ENCODE measurements at regions not wholly inside any gene's neighbourhood (a gene's known extent, or its start where the extent isn't known, plus 50 kb on each side); places are given as distances from the start of the nearest gene placed in this dataset.

GRCh38 chr5:8647111-8647510, 778.2 kb downstream of the MTRR start:
- no peak for TF ChIP-seq CTCF (IDR thresholded peaks at IDR 0.05)
- DNase-seq, result no peak
- Histone ChIP-seq H3K36me3 (no peaks in the 10 kb centered on the region), H3K4me1 (no peaks in the 10 kb centered on the region), H3K27ac (no peak overlapping the region), H3K27me3 (no peaks in the 10 kb centered on the region), H3K4me3 (no peak overlapping the region), H3K9me3 (no peaks in the 10 kb centered on the region)
- intact Hi-C loops (cut with DNase I; ENCODE audit: low total_unique reads), result no loop called here

GRCh38 chr5:8650186-8650585, 781.2 kb downstream of the MTRR start:
- TF ChIP-seq CTCF (IDR thresholded peaks at IDR 0.05), result no peak
- H3K4me1 ChIP-seq, result peaks cover 0 to 8% (median 0%) of the 10 kb centered on the region in 4 donors
- H3K27ac ChIP-seq, result no peak overlapping the region
- no peaks in the 10 kb centered on the region for H3K9me3 ChIP-seq
- intact Hi-C loops (cut with DNase I; ENCODE audit: low total_unique reads), result no loop called here
- H3K27me3 ChIP-seq, result no peaks in the 10 kb centered on the region
- no peak overlapping the region for H3K4me3 ChIP-seq
- DNase-seq, result no peak
- no peaks in the 10 kb centered on the region for H3K36me3 ChIP-seq

GRCh38 chr5:8660133-8660893, 791.4 kb downstream of the MTRR start:
- no peaks in the 10 kb centered on the region for H3K36me3 ChIP-seq
- TF ChIP-seq CTCF (IDR thresholded peaks at IDR 0.05), result no peak
- no peaks in the 10 kb centered on the region for H3K9me3 ChIP-seq
- intact Hi-C loops (cut with DNase I; ENCODE audit: low total_unique reads), result no loop called here
- no peak for DNase-seq
- H3K4me1 ChIP-seq, result peaks cover 0 to 5% (median 0%) of the 10 kb centered on the region in 4 donors
- no peak overlapping the region for H3K4me3 ChIP-seq
- H3K27ac ChIP-seq, result no peak overlapping the region
- no peaks in the 10 kb centered on the region for H3K27me3 ChIP-seq

- no peaks in the 10 kb centered on the region for H3K4me1 ChIP-seq
- no peak overlapping the region for H3K27ac ChIP-seq
- no peaks in the 10 kb centered on the region for H3K9me3 ChIP-seq
- TF ChIP-seq CTCF (IDR thresholded peaks at IDR 0.05), result no peak
- no peak for DNase-seq
- no peak overlapping the region for H3K4me3 ChIP-seq
- no peaks in the 10 kb centered on the region for H3K27me3 ChIP-seq
- no peaks in the 10 kb centered on the region for H3K36me3 ChIP-seq
- intact Hi-C loops (cut with DNase I; ENCODE audit: low total_unique reads), result no loop called here
Measured at GRCh38 chr5:8663374-8663773, 794.4 kb downstream of the MTRR start.

GRCh38 chr5:8675182-8675581, 806.2 kb downstream of the MTRR start:
- DNase-seq, result no peak
- no peaks in the 10 kb centered on the region for H3K27me3 ChIP-seq
- no peaks in the 10 kb centered on the region for H3K4me1 ChIP-seq
- no peak for TF ChIP-seq CTCF (IDR thresholded peaks at IDR 0.05)
- intact Hi-C loops (cut with DNase I; ENCODE audit: low total_unique reads), result no loop called here
- no peaks in the 10 kb centered on the region for H3K36me3 ChIP-seq
- peaks cover 0 to 3% (median 0%) of the 10 kb centered on the region in 3 donors for H3K9me3 ChIP-seq
- no peak overlapping the region for H3K27ac ChIP-seq
- no peak overlapping the region for H3K4me3 ChIP-seq

All from tibial artery (tissue), 4 donors.